ENCODE measurements at regions not wholly inside any gene's neighbourhood (a gene's known extent, or its start where the extent isn't known, plus 50 kb on each side); places are given as distances from the start of the nearest gene placed in this dataset.

GRCh38 chr2:238700506-238701340, 147.2 kb upstream of the TWIST2 start:
- TF ChIP-seq CTCF (IDR thresholded peaks at IDR 0.05): no peak
- TF ChIP-seq EZH2 (IDR thresholded peaks at IDR 0.05; ENCODE audit: borderline replicate concordance, insufficient read depth, low read depth, low read length, poor library complexity, severe bottlenecking): no peak

Measured in B cell (primary cell).